GF-D8 (cell line): ENCODE measurements at regions not wholly inside any gene's neighbourhood (a gene's known extent, or its start where the extent isn't known, plus 50 kb on each side); places are given as distances from the start of the nearest gene placed in this dataset.
"Not testable (repeated sequence)": the region's sequence is repeated elsewhere in the genome, so short reads cannot be mapped to it uniquely, and the experiment has no call there.

Experiments used
- DNase-seq: peaks from one replicate; lab custom pipeline; 2025; lab: John Stamatoyannopoulos, UW

- no peak for DNase-seq
Observed at GRCh38 chr5:117424559-117424958, 849.9 kb upstream of the SEMA6A start.

- DNase-seq: no peak
Observed at GRCh38 chr5:117417501-117417900, 842.9 kb upstream of the SEMA6A start.

GRCh38 chr5:117414926-117415325 lies 840.3 kb upstream of the SEMA6A start:
- DNase-seq: no peak

- no peak for DNase-seq
Observed at GRCh38 chr5:117411701-117412100, 837.1 kb upstream of the SEMA6A start.

GRCh38 chr5:117405197-117405596 lies 830.6 kb upstream of the SEMA6A start:
- no peak for DNase-seq

- no peak for DNase-seq
Observed at GRCh38 chr5:117394506-117395157, 820.0 kb upstream of the SEMA6A start.

GRCh38 chr5:117393125-117393524 lies 818.5 kb upstream of the SEMA6A start:
- DNase-seq: no peak

- DNase-seq: no peak
Observed at GRCh38 chr5:117380316-117380715, 805.7 kb upstream of the SEMA6A start.

GRCh38 chr5:117379521-117379920 lies 804.9 kb upstream of the SEMA6A start:
- no peak for DNase-seq

- no peak for DNase-seq
Observed at GRCh38 chr5:117376748-117377147, 802.1 kb upstream of the SEMA6A start.

GRCh38 chr5:117359895-117360294 lies 785.3 kb upstream of the SEMA6A start:
- DNase-seq: no peak

- DNase-seq: no peak
Observed at GRCh38 chr5:117357886-117358285, 783.3 kb upstream of the SEMA6A start.

- no peak for DNase-seq
Observed at GRCh38 chr5:117347280-117347679, 772.7 kb upstream of the SEMA6A start.

GRCh38 chr5:117343726-117344125 lies 769.1 kb upstream of the SEMA6A start:
- DNase-seq: not testable (repeated sequence)

GRCh38 chr5:117337064-117337749 lies 762.6 kb upstream of the SEMA6A start:
- no peak for DNase-seq

GRCh38 chr5:117336208-117336607 lies 761.6 kb upstream of the SEMA6A start:
- no peak for DNase-seq

GRCh38 chr5:117333011-117333410 lies 758.4 kb upstream of the SEMA6A start:
- no peak for DNase-seq

- DNase-seq: no peak
Observed at GRCh38 chr5:117332341-117332740, 757.7 kb upstream of the SEMA6A start.

GRCh38 chr5:117327511-117327910 lies 752.9 kb upstream of the SEMA6A start:
- DNase-seq: no peak

GRCh38 chr5:117326997-117327396 lies 752.4 kb upstream of the SEMA6A start:
- no peak for DNase-seq

GRCh38 chr5:117318528-117318927 lies 743.9 kb upstream of the SEMA6A start:
- DNase-seq: no peak

GRCh38 chr5:117315170-117315569 lies 740.5 kb upstream of the SEMA6A start:
- no peak for DNase-seq

GRCh38 chr5:117304512-117305107 lies 730.0 kb upstream of the SEMA6A start:
- not testable (repeated sequence) for DNase-seq
